HEK293 (cell line): ENCODE measurements at regions not wholly inside any gene's neighbourhood (a gene's known extent, or its start where the extent isn't known, plus 50 kb on each side); places are given as distances from the start of the nearest gene placed in this dataset.

Experiments
- CTCF ChIA-PET: fragments of 350-600 bp; formaldehyde crosslinking; extraction: SDS; loops from one replicate; lab custom pipeline; 2021; ENCODE audit warnings: antibody characterized with exemption; lab: Yijun Ruan, JAX
- POLR2A ChIA-PET: fragments of 300-600 bp; formaldehyde crosslinking; extraction: SDS; loops from one replicate; lab custom pipeline; 2020; ENCODE audit warnings: antibody characterized with exemption, inconsistent platforms; lab: Yijun Ruan, JAX
- H3K27ac ChIP-seq: fragments of 200-500 bp; sonication (Bioruptor generic); 2 replicates; pipeline ENCODE4 v1.5.1; 2014; ENCODE audit warnings: low read depth, low read length, control low read depth, inconsistent platforms; ENCODE audit errors: extremely low read depth
- H3K36me3 ChIP-seq, 2 experiments: fragments of 200-500 bp in 1 of 2; sonication (Bioruptor generic) in 1 of 2; 1 replicate in 1 of 2; 2 replicates in 1 of 2; pipeline ENCODE4 v1.5.1; 2014 to 2017; ENCODE audit warnings: inconsistent platforms in 2 of 2, low read length in 2 of 2; ENCODE audit not compliant: control insufficient read depth in 2 of 2, insufficient read depth in 1 of 2
- H3K4me1 ChIP-seq: fragments of 200-500 bp; sonication (Bioruptor generic); 2 replicates; pipeline ENCODE4 v1.5.1; 2014; ENCODE audit warnings: mild to moderate bottlenecking, low read length, inconsistent platforms; ENCODE audit not compliant: control insufficient read depth, insufficient read depth
- H3K4me3 ChIP-seq: 2 replicates; pipeline ENCODE4 v1.5.1; 2011; ENCODE audit warnings: low read depth, mild to moderate bottlenecking, control low read depth, low read length, moderate library complexity
- H3K9me3 ChIP-seq: fragments of 200-500 bp; sonication (Bioruptor generic); 2 replicates; pipeline ENCODE4 v1.5.1; 2014; ENCODE audit warnings: low read depth, low read length, inconsistent platforms; ENCODE audit not compliant: control insufficient read depth, insufficient read depth
- HOXA7 ChIP-seq: sonication (generic); formaldehyde crosslinking; IDR thresholded peaks from 2 replicates; pipeline ENCODE4 v1.8.1; 2022; ENCODE audit warnings: missing genetic modification reagents, borderline replicate concordance
- RBAK ChIP-seq: fragments of 450-650 bp; formaldehyde crosslinking; IDR thresholded peaks from 2 replicates; pipeline ENCODE4 v1.5.1; 2016; ENCODE audit warnings: missing biosample characterization, missing genetic modification characterization
- REST ChIP-seq: fragments of 450-650 bp; formaldehyde crosslinking; IDR thresholded peaks from 2 replicates; pipeline ENCODE4 v1.5.1; 2016; ENCODE audit warnings: missing biosample characterization, missing genetic modification characterization
- ZBTB10 ChIP-seq: fragments of 450-650 bp; formaldehyde crosslinking; IDR thresholded peaks from 2 replicates; pipeline ENCODE4 v1.5.1; 2016; ENCODE audit warnings: missing biosample characterization, missing genetic modification characterization
- ZBTB11 ChIP-seq: fragments of 450-650 bp; formaldehyde crosslinking; conservative IDR thresholded peaks from 2 replicates; pipeline ENCODE4 v1.5.1; 2016; ENCODE audit warnings: low read depth, missing biosample characterization, missing genetic modification characterization
- ZIC2 ChIP-seq: fragments of 450-650 bp; formaldehyde crosslinking; IDR thresholded peaks from 2 replicates; pipeline ENCODE4 v1.5.1; 2016; ENCODE audit warnings: missing biosample characterization, missing genetic modification characterization
- ZNF133 ChIP-seq: fragments of 450-650 bp; formaldehyde crosslinking; IDR thresholded peaks from 2 replicates; pipeline ENCODE4 v1.5.1; 2016; ENCODE audit warnings: missing biosample characterization, missing genetic modification characterization
- ZNF239 ChIP-seq: fragments of 450-650 bp; formaldehyde crosslinking; IDR thresholded peaks from 2 replicates; pipeline ENCODE4 v1.5.1; 2016; ENCODE audit warnings: missing biosample characterization, missing genetic modification characterization
- ZNF292 ChIP-seq: fragments of 450-650 bp; formaldehyde crosslinking; IDR thresholded peaks from 2 replicates; pipeline ENCODE4 v1.5.1; 2016; ENCODE audit warnings: low read depth, missing biosample characterization, missing genetic modification characterization, borderline replicate concordance
- ZNF302 ChIP-seq: fragments of 450-650 bp; formaldehyde crosslinking; IDR thresholded peaks from 2 replicates; pipeline ENCODE4 v1.5.1; 2016; ENCODE audit warnings: missing biosample characterization, missing genetic modification characterization, low read depth
- ZNF324 ChIP-seq: fragments of 450-650 bp; formaldehyde crosslinking; IDR thresholded peaks from 2 replicates; pipeline ENCODE4 v1.5.1; 2016; ENCODE audit warnings: missing biosample characterization, missing genetic modification characterization
- ZNF585B ChIP-seq: fragments of 450-650 bp; formaldehyde crosslinking; IDR thresholded peaks from 2 replicates; pipeline ENCODE4 v1.5.1; 2016; ENCODE audit warnings: missing biosample characterization, missing genetic modification characterization
- ZNF596 ChIP-seq: fragments of 450-650 bp; IDR thresholded peaks from 2 replicates; pipeline ENCODE4 v1.5.0; 2018; ENCODE audit warnings: missing biosample characterization, mild to moderate bottlenecking, missing genetic modification characterization, moderate library complexity
- ZNF677 ChIP-seq: fragments of 450-650 bp; IDR thresholded peaks from 2 replicates; pipeline ENCODE4 v1.5.0; 2018; ENCODE audit warnings: missing biosample characterization, mild to moderate bottlenecking, missing genetic modification characterization, moderate library complexity
- ZSCAN4 ChIP-seq: fragments of 450-650 bp; formaldehyde crosslinking; IDR thresholded peaks from 2 replicates; pipeline ENCODE4 v1.5.1; 2017; ENCODE audit warnings: missing biosample characterization, missing genetic modification characterization
- ZSCAN5A ChIP-seq: fragments of 450-650 bp; formaldehyde crosslinking; IDR thresholded peaks from 2 replicates; pipeline ENCODE4 v1.5.1; 2016; ENCODE audit warnings: missing biosample characterization, missing genetic modification characterization

- Histone ChIP-seq H3K4me1 (peaks cover 7% of the 10 kb centered on the region), H3K27ac (no peak overlapping the region), H3K36me3 (no peaks in the 10 kb centered on the region), H3K9me3 (no peaks in the 10 kb centered on the region)
- CTCF ChIA-PET = no interaction called here
- TF ChIP-seq ZNF585B (tag by site-specific recombination) = no peak
- TF ChIP-seq ZBTB11 (tag by site-specific recombination) = no peak
- no peak for TF ChIP-seq RBAK
- no peak for TF ChIP-seq ZNF133
- TF ChIP-seq ZSCAN5A (tag by site-specific recombination) = no peak
- TF ChIP-seq ZNF292 (tag by site-specific recombination) = no peak
- TF ChIP-seq ZIC2 (tag by site-specific recombination) = no peak
- TF ChIP-seq ZNF324 (tag by site-specific recombination) = no peak
- no peak for TF ChIP-seq ZNF302 (tag by site-specific recombination)
- TF ChIP-seq ZNF677 (tag by site-specific recombination) = no peak
- no peak for TF ChIP-seq HOXA7 (CRISPR knock-in tag)
- TF ChIP-seq REST (tag by site-specific recombination) = no peak
- TF ChIP-seq ZSCAN4 (tag by site-specific recombination) = no peak
- no peak for TF ChIP-seq ZNF239 (tag by site-specific recombination)
- TF ChIP-seq, all 188 proteins: peak for 0
- no peak overlapping the region for H3K4me3 ChIP-seq
- POLR2A ChIA-PET = no interaction called here
Measured at GRCh38 chr4:56102601-56103000, 153.9 kb downstream of the CEP135 start.

GRCh38 chr4:56099378-56099786 lies 150.6 kb downstream of the CEP135 start:
- ChIA-PET POLR2A (no interaction called here), CTCF (no interaction called here)
- Histone ChIP-seq H3K4me1 (no peaks in the 10 kb centered on the region), H3K4me3 (no peak overlapping the region), H3K9me3 (no peaks in the 10 kb centered on the region), H3K36me3 (no peaks in the 10 kb centered on the region), H3K27ac (no peak overlapping the region)
- no peak for TF ChIP-seq ZNF596
- TF ChIP-seq ZBTB10 (tag by site-specific recombination) = no peak
